ENCODE measurements at regions not wholly inside any gene's neighbourhood (a gene's known extent, or its start where the extent isn't known, plus 50 kb on each side); places are given as distances from the start of the nearest gene placed in this dataset.

- DNase-seq (ENCODE audit: low spot score): no peak
These were observed 114.5 kb downstream of the RXFP2 start for GRCh38 chr13:31853643-31854326.

GRCh38 chr13:31859571-31859970, 120.2 kb downstream of the RXFP2 start:
- no peak for DNase-seq (ENCODE audit: low spot score)

- no peak for DNase-seq (ENCODE audit: low spot score)
These were observed 120.7 kb downstream of the RXFP2 start for GRCh38 chr13:31860002-31860401.

GRCh38 chr13:31862828-31863227, 123.5 kb downstream of the RXFP2 start:
- no peak for DNase-seq (ENCODE audit: low spot score)

- DNase-seq (ENCODE audit: low spot score): no peak
These were observed 125.0 kb downstream of the RXFP2 start for GRCh38 chr13:31864307-31864706.

GRCh38 chr13:31866099-31866498, 126.8 kb downstream of the RXFP2 start:
- no peak for DNase-seq (ENCODE audit: low spot score)

GRCh38 chr13:31867709-31868108, 128.4 kb downstream of the RXFP2 start:
- no peak for DNase-seq (ENCODE audit: low spot score)

GRCh38 chr13:31869582-31869981, 130.3 kb downstream of the RXFP2 start:
- DNase-seq (ENCODE audit: low spot score): no peak

- DNase-seq (ENCODE audit: low spot score): no peak
These were observed 131.2 kb downstream of the RXFP2 start for GRCh38 chr13:31870511-31870910.

GRCh38 chr13:31873145-31873544, 133.8 kb downstream of the RXFP2 start:
- no peak for DNase-seq (ENCODE audit: low spot score)

GRCh38 chr13:31875134-31875533, 135.8 kb downstream of the RXFP2 start:
- DNase-seq (ENCODE audit: low spot score): no peak

GRCh38 chr13:31878052-31878451, 138.7 kb downstream of the RXFP2 start:
- DNase-seq (ENCODE audit: low spot score): no peak

GRCh38 chr13:31878495-31878894, 139.2 kb downstream of the RXFP2 start:
- no peak for DNase-seq (ENCODE audit: low spot score)

GRCh38 chr13:31878955-31879354, 139.6 kb downstream of the RXFP2 start:
- DNase-seq (ENCODE audit: low spot score): no peak

- DNase-seq (ENCODE audit: low spot score): no peak
These were observed 141.6 kb downstream of the RXFP2 start for GRCh38 chr13:31880851-31881494.

GRCh38 chr13:31881495-31881882, 142.2 kb downstream of the RXFP2 start:
- no peak for DNase-seq (ENCODE audit: low spot score)

- no peak for DNase-seq (ENCODE audit: low spot score)
These were observed 143.5 kb downstream of the RXFP2 start for GRCh38 chr13:31882794-31883193.

- no peak for DNase-seq (ENCODE audit: low spot score)
These were observed 145.2 kb downstream of the RXFP2 start for GRCh38 chr13:31884556-31884955.

- no peak for DNase-seq (ENCODE audit: low spot score)
These were observed 145.6 kb upstream of the FRY start for GRCh38 chr13:31885994-31886393.

GRCh38 chr13:31887286-31887685, 144.3 kb upstream of the FRY start:
- DNase-seq (ENCODE audit: low spot score): no peak

GRCh38 chr13:31890946-31891345, 140.6 kb upstream of the FRY start:
- DNase-seq (ENCODE audit: low spot score): no peak

GRCh38 chr13:31891472-31891871, 140.1 kb upstream of the FRY start:
- no peak for DNase-seq (ENCODE audit: low spot score)

- no peak for DNase-seq (ENCODE audit: low spot score)
These were observed 136.6 kb upstream of the FRY start for GRCh38 chr13:31894931-31895330.

- DNase-seq (ENCODE audit: low spot score): no peak
These were observed 135.9 kb upstream of the FRY start for GRCh38 chr13:31895691-31896090.
